GM21619 (cell line): ENCODE measurements at regions not wholly inside any gene's neighbourhood (a gene's known extent, or its start where the extent isn't known, plus 50 kb on each side); places are given as distances from the start of the nearest gene placed in this dataset.
"Not testable (repeated sequence)": the region's sequence is repeated elsewhere in the genome, so short reads cannot be mapped to it uniquely, and the experiment has no call there.

ENCODE experiments used
- ATAC-seq: cut with Tn5 transposase; IDR thresholded peaks from one replicate; pipeline ENCODE4 v1.9.1; 2021; ENCODE audit not compliant: unreplicated experiment

DNA sequence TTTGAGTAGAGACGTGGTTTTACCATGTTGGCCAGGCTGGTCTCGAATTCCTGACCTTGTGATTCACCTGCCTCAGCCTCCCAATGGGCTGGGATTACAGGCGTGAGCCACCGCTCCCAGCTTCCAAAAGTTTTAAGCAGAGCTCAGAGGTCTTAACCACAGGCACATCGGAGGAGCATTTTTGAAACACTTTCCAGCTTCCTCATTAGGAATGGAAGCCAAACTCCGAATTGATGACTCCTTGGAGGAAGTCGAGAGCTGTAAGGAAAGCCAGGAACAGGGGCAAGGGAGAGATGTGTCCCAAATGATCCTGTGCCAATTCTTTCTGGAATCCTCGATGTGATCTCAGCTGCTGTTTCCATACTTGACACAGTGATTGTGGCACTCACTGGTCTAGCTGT is 56.2 kb upstream of the CCZ1B start:
- not testable (repeated sequence) for ATAC-seq

DNA sequence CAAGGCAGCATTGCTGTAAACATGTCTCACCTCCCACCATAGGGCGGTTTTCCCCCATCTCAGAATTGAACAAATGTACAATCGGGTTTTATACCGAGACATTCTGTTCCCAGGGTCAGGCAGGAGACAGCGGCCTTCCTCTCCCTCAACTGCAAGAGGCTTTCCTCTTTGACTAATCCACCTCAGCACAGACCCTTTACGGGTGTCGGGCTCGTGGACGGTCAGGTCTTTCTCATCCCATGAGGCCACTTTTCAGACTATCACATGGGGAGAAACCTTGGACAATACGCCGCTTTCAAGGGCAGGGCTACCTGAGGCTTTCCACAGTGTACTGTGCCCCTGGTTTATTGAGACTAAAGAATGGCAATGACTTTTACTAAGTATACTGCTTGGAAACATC is 57.7 kb upstream of the CCZ1B start:
- ATAC-seq = not testable (repeated sequence)

DNA sequence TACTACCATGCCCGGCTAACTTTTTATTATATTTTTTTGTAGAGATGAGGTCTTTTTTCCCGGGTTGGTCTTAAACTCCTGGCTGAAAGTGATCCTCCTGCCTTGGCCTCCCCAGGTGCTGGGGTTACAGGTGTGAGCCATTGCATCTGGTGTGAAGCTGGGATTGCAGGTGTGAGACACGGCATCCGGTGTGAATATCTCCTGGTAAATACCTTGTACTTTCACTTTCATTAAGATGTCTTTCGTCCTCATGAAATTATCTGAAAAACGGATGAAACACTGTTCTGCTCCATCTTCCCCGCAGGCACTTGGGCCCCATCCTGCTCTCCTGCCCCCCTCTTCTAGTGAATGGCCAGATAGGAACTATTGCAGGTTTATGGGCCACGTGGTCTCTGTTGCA is 60.1 kb upstream of the CCZ1B start:
- no peak for ATAC-seq

DNA sequence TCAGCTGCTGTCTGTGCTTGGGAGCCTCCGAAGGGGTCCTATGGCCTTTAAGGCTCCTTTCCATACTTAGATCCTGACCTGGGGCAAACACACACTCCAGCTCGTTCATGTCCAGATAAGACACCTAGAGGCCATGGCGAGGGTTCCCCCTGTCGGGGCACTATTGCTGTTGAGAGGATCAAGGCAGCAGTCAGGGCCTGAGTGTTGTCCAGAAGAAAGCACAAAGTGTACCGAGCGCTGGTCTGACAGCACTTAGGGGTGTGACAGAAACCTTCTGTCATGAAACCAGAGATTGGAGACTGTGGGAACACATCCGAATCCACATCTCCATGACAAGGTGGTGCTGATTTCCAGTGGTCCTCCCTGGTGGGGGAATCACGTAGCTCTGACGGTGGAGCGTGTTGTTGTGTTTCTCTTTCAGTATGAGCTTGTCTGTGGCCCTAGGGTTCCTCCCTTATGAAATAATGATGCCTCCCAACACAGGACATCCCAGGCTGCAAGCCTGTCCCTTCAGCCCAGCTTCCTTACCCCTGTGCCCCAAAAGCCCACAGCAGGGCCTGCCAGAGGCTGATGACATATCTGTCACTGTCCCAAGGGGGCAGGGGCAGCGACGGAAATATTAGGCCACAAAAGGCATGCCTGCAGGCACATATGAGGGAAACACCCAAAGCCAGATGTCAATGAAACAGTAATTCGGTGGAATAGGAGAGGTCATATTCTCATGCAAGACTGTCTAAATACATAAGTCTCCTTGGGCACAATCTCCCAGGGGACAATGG is 62.4 kb upstream of the CCZ1B start:
- ATAC-seq = not testable (repeated sequence)

DNA sequence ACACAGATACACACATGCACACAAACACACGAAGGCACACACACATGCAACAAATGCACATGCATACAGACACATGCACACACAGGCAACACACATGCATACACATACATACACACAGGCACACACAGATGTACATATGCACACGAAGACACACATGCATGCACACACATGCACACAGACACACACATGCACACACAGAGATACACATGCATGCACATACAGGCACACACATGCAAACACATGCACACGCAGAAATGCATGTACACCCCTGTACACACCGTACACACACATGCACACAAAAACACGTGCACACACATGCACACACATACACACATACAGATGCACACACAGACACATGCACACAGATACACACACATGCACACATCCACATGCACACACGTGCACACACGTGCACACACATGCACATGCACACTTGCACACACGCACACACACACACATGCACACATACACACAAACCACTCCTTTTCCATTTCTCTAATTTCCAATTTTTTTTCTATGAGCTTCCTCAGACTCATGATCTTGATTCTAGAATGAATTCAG is 63.3 kb upstream of the CCZ1B start:
- ATAC-seq = no peak

DNA sequence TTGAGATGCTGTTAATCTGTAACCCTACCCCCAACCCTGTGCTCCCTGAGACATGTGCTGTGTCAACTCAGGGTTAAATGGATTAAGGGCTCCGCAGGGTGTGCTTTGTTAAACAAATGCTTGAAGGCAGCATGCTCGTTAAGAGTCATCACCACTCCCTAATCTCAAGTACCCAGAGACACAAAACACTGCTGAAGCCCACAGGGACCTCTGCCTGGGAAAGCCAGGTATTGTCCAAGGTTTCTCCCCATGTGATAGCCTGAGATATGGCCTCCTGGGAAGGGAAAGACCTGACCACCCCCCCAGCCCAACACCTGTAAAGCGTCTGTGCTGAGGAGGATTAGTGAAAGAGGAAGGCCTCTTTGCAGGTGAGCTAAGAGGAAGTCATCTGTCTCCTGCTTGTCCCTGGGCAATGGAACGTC is 76.0 kb upstream of the CCZ1B start:
- not testable (repeated sequence) for ATAC-seq

DNA sequence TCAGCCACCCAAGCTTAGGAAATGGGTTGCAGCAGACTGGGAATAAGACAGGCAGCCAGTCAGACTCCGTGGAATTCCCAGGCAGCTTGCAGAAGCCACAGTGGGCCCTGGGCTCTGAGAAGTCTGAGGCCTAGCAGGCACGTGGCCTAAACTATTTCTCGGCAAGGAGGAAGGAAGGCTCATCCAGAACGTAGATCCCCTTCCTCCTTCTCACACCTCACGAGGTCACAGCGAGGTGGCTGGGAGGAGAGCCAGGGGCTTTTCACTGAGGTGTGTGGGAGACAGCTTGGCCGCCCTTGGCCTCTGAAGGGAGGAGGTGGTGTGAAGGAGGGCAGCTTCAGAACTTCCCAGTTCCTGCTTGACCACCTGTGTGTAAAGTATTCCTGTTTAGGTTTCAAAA is 77.2 kb upstream of the CCZ1B start:
- not testable (repeated sequence) for ATAC-seq

DNA sequence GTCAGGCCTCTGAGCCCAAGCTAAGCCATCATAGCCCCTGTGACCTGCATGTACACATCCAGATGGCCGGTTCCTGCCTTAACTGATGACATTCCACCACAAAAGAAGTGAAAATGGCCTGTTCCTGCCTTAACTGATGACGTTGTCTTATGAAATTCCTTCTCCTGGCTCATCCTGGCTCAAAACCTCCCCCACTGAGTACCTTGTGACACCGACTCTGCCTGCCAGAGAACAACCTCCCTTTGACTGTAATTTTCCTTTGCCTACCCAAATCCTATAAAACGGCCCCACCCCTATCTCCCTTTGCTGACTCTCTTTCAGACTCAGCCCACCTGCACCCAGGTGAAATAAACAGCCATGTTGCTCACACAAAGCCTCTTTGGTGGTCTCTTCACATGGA is 77.7 kb upstream of the CCZ1B start:
- ATAC-seq = not testable (repeated sequence)

DNA sequence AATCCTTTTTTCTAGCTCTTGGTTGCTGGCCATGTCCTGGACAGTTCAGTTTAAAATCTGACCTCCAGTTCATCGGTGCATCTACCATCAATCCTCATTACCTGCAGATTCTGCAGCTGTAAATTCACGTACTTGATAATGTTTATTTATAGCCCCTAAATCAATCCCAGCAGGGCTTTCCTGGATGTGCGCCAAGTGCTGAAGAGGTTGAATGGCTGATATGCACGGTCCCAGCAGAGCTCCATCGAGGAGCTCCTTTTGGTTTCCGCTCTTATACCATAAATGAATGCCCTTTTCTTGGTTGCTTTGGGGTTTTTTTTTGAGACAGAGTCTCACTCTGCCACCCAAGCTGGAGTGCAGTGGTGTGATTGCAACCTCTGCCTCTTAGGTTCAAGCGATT is 91.2 kb upstream of the CCZ1B start:
- no peak for ATAC-seq

DNA sequence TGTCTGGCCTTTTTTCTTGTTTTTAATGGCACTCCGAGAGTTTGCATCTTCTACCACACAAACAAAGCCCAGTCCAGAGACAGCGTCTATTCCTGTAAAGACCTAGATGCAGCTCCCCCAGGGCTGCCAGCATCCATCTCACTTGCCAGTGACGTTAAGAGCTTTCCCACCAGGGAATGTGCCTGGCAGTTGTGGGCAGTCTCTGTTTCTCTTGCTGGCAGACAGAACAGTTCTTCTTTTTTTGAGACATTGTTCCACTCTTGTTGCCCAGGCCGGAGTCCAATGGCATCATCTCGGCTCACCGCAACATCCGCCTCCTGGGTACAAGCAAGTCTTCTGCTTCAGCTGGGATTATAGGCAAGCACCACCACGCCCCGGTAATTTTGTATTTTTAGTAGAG is 93.1 kb upstream of the CCZ1B start:
- ATAC-seq = not testable (repeated sequence)

DNA sequence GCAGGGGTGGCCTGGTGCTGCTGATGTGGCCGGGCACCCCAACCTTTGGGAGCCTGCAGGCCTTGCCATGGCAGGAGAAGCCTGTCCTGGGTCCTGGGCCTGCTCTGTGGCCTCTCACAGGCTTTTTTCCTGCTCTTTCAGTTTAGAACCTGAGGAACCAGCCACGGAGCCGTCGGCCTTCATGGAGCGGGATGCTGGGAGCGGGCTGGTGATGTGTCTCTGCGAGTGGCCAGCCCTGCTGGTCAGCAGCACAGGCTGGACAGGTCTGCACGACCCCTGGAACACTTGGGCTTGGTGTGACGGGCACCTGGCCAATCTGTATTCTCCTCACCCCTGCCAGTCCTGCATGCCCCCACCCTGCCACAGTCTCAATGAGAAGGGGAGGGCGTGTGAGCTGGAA is 98.4 kb upstream of the CCZ1B start:
- ATAC-seq = not testable (repeated sequence)

DNA sequence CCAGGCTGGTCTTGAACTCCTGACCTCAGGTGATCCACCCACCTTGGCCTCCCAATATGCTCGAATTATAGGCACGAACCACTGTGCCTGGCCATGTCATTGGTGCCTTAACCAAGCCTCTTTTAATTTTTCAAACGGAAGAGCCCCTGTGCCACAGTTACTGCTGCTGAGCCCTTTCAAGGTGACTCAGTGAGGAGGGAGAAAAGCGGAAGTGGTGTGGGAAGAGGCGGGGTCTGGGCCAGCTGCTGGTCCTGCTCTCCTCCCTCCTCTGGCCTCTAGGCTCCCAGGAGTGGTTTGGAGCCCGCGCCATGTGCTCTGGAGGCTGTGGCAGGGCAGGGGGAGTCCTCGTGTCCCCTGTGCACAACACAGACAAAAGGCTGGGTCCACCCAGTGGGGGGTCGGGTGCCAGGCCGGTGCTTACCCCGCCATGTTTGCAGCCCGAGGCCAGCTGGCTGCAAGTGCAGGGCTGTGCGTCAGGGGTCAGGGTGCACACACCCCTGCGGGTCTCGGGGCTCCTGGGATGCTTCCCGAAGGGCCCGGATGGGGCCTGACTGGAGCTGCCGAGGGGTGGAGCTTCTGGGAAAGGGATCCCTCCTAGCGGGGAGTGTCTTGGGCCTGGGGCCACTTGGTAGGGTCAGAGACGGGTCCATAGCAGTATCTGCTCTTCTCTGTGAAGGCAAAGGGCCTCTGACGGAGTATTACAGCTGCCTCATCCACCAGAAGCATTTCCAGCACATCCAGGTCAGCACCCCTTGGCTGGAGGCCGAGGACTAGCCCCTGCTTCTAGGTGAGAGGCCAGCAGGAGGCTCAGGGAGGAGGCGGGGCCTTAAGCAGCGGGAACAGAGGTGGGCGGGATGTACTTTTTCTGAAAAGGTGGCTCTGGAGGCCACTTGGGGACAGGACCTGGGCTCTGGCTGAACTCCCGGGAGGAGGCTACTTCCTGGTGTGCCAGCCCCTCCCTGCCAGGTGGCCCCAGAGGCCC is 100.4 kb upstream of the CCZ1B start:
- ATAC-seq = not testable (repeated sequence)

DNA sequence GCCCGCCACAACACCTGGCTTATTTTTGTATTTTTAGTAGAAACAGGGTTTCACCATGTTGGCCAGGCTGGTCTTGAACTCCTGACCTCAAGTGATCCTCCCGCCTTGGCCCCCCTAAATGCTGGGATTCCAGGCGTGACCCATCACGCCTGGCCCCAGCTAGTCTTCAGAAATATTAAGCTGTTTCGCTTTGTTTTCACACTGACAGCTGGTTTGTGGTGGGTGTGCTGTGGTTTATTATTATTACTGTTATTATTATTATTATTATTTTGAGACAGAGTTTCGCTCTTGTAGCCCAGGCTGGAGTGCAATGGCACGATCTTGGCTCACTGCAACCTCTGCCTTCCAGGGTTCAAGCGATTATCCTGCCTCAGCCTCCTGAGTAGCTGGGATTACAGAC is 101.6 kb upstream of the CCZ1B start:
- ATAC-seq = not testable (repeated sequence)

DNA sequence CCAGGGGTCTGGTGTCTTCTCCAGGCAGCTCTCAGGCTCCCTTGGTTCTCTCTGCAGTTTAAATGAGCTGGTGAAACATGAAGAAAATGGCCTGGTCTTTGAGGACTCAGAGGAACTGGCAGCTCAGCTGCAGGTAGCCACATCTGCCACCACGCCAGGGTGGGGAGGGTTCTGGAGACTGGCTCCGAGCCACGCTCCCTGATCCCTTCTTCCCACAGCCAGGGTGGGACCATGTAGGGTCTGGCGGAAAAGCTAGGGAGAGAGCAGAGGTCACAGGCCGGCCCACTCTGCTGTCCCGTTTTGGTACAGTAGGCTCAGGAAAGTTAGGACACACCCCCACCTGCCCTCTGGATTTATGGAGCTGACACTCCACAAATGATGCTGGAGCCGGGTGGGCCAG is 103.5 kb upstream of the CCZ1B start:
- ATAC-seq = not testable (repeated sequence)

DNA sequence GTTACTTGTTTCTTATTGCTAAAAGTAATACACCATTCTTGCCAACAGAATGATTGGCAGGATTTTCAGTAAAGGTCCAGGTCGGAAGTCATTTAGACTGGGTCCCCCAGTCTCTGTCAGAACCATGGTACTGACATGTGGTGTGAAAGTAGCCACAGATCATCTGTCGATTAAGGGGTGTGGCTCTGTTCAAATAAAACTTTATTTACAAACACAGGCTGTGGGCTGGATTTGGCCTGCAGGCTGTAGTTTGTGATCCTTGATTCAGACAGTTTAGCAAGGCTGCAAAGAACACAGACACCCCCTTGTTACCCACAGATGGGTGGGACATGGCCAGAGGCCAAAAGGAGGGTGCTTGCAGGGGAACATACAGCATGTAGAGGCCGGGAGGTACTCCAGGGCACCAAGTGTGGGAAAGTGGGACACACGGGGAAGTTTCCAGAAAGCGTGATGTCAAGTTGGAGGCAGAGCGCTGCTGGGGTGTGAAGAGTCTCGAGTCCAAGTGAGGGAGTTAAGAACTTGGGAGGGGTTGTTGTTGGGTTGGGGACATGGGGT is 104.1 kb upstream of the CCZ1B start:
- not testable (repeated sequence) for ATAC-seq

DNA sequence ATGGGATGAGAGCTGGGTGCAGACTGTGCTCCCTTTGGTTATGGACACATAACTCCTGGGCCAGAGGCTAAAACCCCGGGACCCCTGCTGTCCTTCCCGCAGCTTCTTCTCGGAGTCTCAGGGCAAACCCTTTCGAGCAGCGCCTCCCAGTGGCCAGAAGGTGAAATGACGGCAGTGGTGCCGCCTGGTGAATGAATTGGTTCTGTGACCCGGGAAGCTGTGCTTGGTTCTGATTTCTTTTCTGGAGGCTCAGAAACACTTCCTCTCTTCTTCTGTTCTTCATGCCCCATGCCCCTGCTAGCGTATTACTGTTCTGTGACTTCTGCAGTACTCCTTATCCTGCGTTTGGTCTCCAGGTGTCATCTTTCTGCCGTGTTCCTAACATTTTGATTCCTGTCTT is 104.7 kb upstream of the CCZ1B start:
- not testable (repeated sequence) for ATAC-seq

DNA sequence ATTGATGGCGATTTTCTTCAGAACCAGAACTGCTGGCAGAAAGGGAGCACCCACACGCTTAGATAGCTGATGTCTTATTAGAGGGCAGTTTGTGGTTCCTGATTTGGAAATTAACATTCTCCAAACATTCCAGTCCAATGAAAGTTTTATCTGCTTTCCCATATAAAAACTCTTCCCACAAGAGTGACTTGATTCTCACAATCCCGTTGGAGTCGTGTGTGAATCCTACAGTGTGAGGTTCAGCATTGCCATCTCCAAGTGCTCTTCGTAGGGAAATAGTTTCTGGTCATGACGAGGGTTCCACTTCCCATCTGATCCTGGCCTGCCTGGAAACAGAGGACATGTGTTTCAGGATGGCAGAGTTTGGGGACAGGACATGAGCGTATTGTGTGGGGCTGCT is 105.4 kb upstream of the CCZ1B start:
- not testable (repeated sequence) for ATAC-seq

DNA sequence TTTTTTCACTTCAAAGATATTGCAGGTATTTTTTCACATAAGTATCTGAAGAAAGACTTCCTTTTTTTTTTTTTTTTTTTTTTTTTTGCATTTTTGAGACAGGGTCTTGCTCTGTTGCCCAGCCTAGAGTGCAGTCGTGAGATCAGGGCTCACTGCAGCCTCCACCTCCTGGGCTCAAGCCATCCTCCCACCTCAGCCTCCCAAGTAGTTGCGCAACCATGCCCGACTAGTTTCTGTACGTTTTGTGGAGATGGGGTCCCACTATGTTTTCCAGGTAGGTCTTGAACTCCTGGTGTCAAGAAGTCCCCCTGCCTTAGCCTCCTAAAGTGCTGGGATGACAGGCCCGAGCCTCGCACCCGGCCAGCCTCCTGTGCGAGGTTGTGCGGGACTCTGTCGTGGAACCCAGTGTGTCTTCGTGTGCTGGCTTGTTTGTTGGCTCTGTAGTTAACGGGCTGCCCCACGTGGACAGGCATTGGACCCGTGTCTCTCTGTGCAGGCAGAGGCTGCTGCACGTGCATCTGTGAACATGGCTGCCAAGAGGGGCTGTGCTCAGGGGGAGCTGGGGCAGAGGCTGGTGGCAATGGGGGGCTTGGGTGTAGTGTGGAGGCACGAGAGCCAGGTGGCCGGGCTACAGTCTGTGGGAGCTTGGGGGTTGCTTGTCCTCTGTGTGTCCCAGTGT is 108.0 kb upstream of the CCZ1B start:
- not testable (repeated sequence) for ATAC-seq

DNA sequence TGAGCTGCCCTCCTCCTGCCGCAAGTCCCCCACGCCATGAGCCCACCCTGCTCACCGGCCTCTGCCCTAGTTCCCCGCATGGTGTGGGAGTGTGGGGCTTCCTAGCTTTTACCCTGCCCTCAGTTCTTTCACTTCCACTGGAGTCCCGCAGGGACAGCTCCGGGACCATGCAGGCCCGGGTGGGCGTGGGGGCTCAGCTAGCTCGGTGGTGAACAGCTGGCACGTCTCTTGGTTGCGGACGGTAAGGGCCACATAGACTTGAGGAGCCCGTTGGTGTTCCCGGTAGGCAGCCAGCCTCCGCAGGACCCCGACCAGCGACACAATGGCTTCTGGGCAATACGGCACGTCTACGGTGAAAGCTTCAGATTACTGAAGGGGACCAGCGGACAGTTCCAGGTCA is 108.9 kb upstream of the CCZ1B start:
- no peak for ATAC-seq

DNA sequence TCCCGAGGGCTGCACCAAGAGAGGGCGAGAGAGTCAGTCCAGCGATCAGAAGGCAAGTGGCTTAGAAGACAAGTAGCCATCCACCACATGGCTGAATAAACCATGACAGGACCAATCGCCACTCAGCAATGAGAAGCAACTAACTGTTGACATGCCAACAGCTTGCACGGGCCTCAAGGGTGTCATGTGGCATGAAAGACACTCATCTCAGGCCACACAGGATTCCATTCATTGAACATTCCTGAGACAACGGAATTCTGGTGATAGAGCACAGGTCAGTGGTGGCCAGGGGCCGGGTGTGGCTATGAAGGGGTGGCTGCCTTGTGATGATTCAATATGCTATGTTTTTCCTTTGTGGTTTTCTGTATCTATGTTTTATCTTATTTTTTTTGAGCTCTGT is 110.6 kb upstream of the CCZ1B start:
- ATAC-seq = not testable (repeated sequence)

DNA sequence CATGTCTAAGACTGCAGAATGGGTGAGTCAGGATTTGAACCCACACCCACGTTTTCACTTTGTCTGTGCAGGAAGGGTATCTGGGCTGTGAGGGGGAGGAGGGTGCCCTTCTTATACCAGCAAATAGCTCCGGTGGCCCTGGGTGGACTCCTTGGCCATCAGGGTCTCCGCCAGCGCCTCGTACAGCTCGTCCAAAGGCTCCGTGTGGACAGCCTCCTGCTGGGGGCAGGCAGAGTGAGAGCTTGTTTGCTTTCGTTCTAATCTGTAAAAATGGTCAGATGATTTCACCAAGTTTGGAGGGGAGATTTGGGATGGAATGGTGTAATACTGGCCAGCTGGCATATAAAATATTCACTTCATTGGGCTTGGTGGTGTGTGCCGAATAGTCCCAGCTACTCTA is 111.7 kb upstream of the CCZ1B start:
- ATAC-seq = not testable (repeated sequence)
